ENCODE measurements at regions not wholly inside any gene's neighbourhood (a gene's known extent, or its start where the extent isn't known, plus 50 kb on each side); places are given as distances from the start of the nearest gene placed in this dataset.
"Not testable (repeated sequence)": the region's sequence is repeated elsewhere in the genome, so short reads cannot be mapped to it uniquely, and the experiment has no call there.

GRCh38 chr15:22209086-22209485 is 128.8 kb downstream of the OR4M2 start:
- TF ChIP-seq POLR2A, CTCF (IDR thresholded peaks at IDR 0.05): not testable (repeated sequence)
